ENCODE measurements at regions not wholly inside any gene's neighbourhood (a gene's known extent, or its start where the extent isn't known, plus 50 kb on each side); places are given as distances from the start of the nearest gene placed in this dataset.
A peak's percentile ranks its signal among the peaks of the same experiment; 100 is the strongest.

GRCh38 chr5:171601266-171601881 is 181.9 kb downstream of the FGF18 start:
- peak in 1 of 3 experiments; percentile 25 for DNase-seq (ENCODE audit: low read depth in 3 of 3)

GRCh38 chr5:171603591-171603990 is 182.0 kb upstream of the SMIM23 start:
- DNase-seq (ENCODE audit: low read depth in 3 of 3) = no peak

- DNase-seq (ENCODE audit: low read depth in 3 of 3) = no peak
Observed at GRCh38 chr5:171604195-171604594, 181.4 kb upstream of the SMIM23 start.

- no peak for DNase-seq (ENCODE audit: low read depth in 3 of 3)
Observed at GRCh38 chr5:171606414-171607024, 179.1 kb upstream of the SMIM23 start.

GRCh38 chr5:171607863-171608262 is 177.8 kb upstream of the SMIM23 start:
- DNase-seq (ENCODE audit: low read depth in 3 of 3) = no peak

- DNase-seq (ENCODE audit: low read depth in 3 of 3) = no peak
Observed at GRCh38 chr5:171609806-171610452, 175.7 kb upstream of the SMIM23 start.

- DNase-seq (ENCODE audit: low read depth in 3 of 3) = no peak
Observed at GRCh38 chr5:171610686-171611085, 174.9 kb upstream of the SMIM23 start.

- no peak for DNase-seq (ENCODE audit: low read depth in 3 of 3)
Observed at GRCh38 chr5:171612749-171613148, 172.9 kb upstream of the SMIM23 start.

GRCh38 chr5:171614511-171614910 is 171.1 kb upstream of the SMIM23 start:
- no peak for DNase-seq (ENCODE audit: low read depth in 3 of 3)

GRCh38 chr5:171614971-171615653 is 170.5 kb upstream of the SMIM23 start:
- DNase-seq (ENCODE audit: low read depth in 3 of 3) = no peak

- no peak for DNase-seq (ENCODE audit: low read depth in 3 of 3)
Observed at GRCh38 chr5:171615705-171616640, 169.6 kb upstream of the SMIM23 start.

- DNase-seq (ENCODE audit: low read depth in 3 of 3) = no peak
Observed at GRCh38 chr5:171617266-171617665, 168.4 kb upstream of the SMIM23 start.

GRCh38 chr5:171617817-171618591 is 167.6 kb upstream of the SMIM23 start:
- DNase-seq (ENCODE audit: low read depth in 3 of 3) = no peak

- DNase-seq (ENCODE audit: low read depth in 3 of 3) = no peak
Observed at GRCh38 chr5:171619196-171619595, 166.4 kb upstream of the SMIM23 start.

- DNase-seq (ENCODE audit: low read depth in 3 of 3) = no peak
Observed at GRCh38 chr5:171619744-171620143, 165.9 kb upstream of the SMIM23 start.

GRCh38 chr5:171622010-171622409 is 163.6 kb upstream of the SMIM23 start:
- DNase-seq (ENCODE audit: low read depth in 3 of 3) = no peak

GRCh38 chr5:171623107-171623506 is 162.5 kb upstream of the SMIM23 start:
- no peak for DNase-seq (ENCODE audit: low read depth in 3 of 3)

- no peak for DNase-seq (ENCODE audit: low read depth in 3 of 3)
Observed at GRCh38 chr5:171623551-171624097, 162.0 kb upstream of the SMIM23 start.

- DNase-seq (ENCODE audit: low read depth in 3 of 3) = no peak
Observed at GRCh38 chr5:171624396-171624795, 161.2 kb upstream of the SMIM23 start.

- no peak for DNase-seq (ENCODE audit: low read depth in 3 of 3)
Observed at GRCh38 chr5:171625646-171626045, 160.0 kb upstream of the SMIM23 start.
